ENCODE measurements at regions not wholly inside any gene's neighbourhood (a gene's known extent, or its start where the extent isn't known, plus 50 kb on each side); places are given as distances from the start of the nearest gene placed in this dataset.

DNA sequence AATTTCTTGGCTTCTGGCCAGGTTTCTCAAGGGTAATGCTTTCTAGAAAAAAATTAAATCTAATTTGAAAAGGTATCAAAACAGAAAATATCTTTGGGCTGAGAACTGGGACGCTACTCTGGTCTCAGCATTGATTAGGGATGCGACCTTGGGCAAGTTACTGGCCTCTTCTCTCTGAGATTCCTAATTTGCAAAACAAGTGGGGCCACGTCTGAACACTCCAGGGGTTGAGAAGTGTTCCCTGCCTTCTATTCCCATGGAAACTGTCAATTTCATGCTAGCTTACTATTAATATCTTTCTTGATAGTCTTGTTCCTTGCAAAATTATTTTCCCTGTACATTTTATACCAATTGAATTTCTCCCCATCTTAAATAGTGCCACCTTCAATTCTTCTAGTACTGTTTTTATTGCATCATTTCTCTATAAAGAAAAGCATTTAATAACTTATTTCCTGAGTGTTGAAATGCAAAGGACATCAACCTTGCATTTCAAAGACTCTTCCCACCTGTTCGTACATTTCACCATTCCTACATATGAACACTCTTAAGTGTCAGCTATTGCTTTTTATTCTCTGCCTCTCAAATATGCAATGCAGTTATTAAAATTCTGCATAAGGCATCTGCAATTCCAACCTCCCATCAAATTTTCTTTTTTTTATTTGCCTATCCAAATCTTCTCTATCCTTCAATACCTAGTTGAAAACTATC, 118.3 kb upstream of the DSEL start:
- no peaks in the 10 kb centered on the region for H3K36me3 ChIP-seq (ENCODE audit: insufficient read depth, low read length)
- H4K20me1 ChIP-seq (ENCODE audit: insufficient read depth, low read length) = no peaks in the 10 kb centered on the region
- H3K4me1 ChIP-seq (ENCODE audit: insufficient read depth, low read length, severe bottlenecking) = no peaks in the 10 kb centered on the region
- no peak for TF ChIP-seq EZH2 (IDR thresholded peaks at IDR 0.05; ENCODE audit: borderline replicate concordance, low read length)
- TF ChIP-seq, protein P1, sequence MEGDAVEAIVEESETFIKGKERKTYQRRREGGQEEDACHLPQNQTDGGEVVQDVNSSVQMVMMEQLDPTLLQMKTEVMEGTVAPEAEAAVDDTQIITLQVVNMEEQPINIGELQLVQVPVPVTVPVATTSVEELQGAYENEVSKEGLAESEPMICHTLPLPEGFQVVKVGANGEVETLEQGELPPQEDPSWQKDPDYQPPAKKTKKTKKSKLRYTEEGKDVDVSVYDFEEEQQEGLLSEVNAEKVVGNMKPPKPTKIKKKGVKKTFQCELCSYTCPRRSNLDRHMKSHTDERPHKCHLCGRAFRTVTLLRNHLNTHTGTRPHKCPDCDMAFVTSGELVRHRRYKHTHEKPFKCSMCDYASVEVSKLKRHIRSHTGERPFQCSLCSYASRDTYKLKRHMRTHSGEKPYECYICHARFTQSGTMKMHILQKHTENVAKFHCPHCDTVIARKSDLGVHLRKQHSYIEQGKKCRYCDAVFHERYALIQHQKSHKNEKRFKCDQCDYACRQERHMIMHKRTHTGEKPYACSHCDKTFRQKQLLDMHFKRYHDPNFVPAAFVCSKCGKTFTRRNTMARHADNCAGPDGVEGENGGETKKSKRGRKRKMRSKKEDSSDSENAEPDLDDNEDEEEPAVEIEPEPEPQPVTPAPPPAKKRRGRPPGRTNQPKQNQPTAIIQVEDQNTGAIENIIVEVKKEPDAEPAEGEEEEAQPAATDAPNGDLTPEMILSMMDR (IDR thresholded peaks at IDR 0.05; ENCODE audit: low read length) = no peak
- no peaks in the 10 kb centered on the region for H3K9me2 ChIP-seq (ENCODE audit: low read depth, low read length)
- H3K27me3 ChIP-seq (ENCODE audit: insufficient read depth, low read length) = no peaks in the 10 kb centered on the region
- H3F3A ChIP-seq (ENCODE audit: insufficient read depth, low read length) = no peaks in the 10 kb centered on the region
- H3K27ac ChIP-seq (ENCODE audit: low read depth, low read length, poor library complexity, severe bottlenecking) = no peak overlapping the region
- H3K9me3 ChIP-seq (ENCODE audit: low read length) = no peaks in the 10 kb centered on the region
- H2AFZ ChIP-seq (ENCODE audit: low read length) = no peak overlapping the region
- H3K9ac ChIP-seq (ENCODE audit: low read length) = no peak overlapping the region
- no peak overlapping the region for H3K4me2 ChIP-seq (ENCODE audit: low read length)
- no peak overlapping the region for H3K4me3 ChIP-seq (ENCODE audit: low read depth, low read length, poor library complexity, severe bottlenecking)
- no peaks in the 10 kb centered on the region for H3K79me2 ChIP-seq (ENCODE audit: insufficient read depth, low read length)

GRCh38 chr18:67633939-67634338, 117.4 kb upstream of the DSEL start:
- Histone ChIP-seq H2AFZ (ENCODE audit: low read length) (no peak overlapping the region), H3K9me2 (ENCODE audit: low read depth, low read length) (no peaks in the 10 kb centered on the region), H3K9me3 (ENCODE audit: low read length) (no peaks in the 10 kb centered on the region), H3K4me2 (ENCODE audit: low read length) (no peak overlapping the region), H3K4me1 (ENCODE audit: insufficient read depth, low read length, severe bottlenecking) (no peaks in the 10 kb centered on the region), H4K20me1 (ENCODE audit: insufficient read depth, low read length) (no peaks in the 10 kb centered on the region), H3K9ac (ENCODE audit: low read length) (no peak overlapping the region), H3K36me3 (ENCODE audit: insufficient read depth, low read length) (no peaks in the 10 kb centered on the region), H3K4me3 (ENCODE audit: low read depth, low read length, poor library complexity, severe bottlenecking) (no peak overlapping the region), H3K27me3 (ENCODE audit: insufficient read depth, low read length) (no peaks in the 10 kb centered on the region), H3K27ac (ENCODE audit: low read depth, low read length, poor library complexity, severe bottlenecking) (no peak overlapping the region), H3F3A (ENCODE audit: insufficient read depth, low read length) (no peaks in the 10 kb centered on the region), H3K79me2 (ENCODE audit: insufficient read depth, low read length) (no peaks in the 10 kb centered on the region)
- TF ChIP-seq, protein P1 (IDR thresholded peaks at IDR 0.05; ENCODE audit: low read length) = no peak
- TF ChIP-seq EZH2 (IDR thresholded peaks at IDR 0.05; ENCODE audit: borderline replicate concordance, low read length) = no peak

DNA sequence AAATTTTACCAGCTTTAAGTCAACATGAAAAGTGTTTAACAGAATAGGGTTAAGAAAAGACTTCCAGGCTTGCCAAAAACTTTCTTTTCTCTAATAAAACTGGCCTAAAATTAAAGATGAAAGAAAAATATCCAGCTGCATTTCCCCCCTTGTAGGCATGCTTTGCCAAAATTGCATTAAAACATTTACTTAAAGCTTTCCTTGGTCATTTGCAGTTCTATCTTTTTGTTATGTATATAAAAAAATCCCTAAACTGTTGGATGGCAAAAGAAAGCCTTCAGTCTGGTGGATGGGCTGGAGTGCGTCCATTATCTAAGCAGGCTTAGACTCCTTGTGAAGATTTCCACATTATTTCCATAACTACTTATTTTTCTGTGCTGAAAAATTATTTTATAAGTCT, 105.4 kb upstream of the DSEL start:
- H3K27me3 ChIP-seq (ENCODE audit: insufficient read depth, low read length) = no peaks in the 10 kb centered on the region
- H3K36me3 ChIP-seq (ENCODE audit: insufficient read depth, low read length) = no peaks in the 10 kb centered on the region
- H3K9ac ChIP-seq (ENCODE audit: low read length) = no peak overlapping the region
- H3K4me1 ChIP-seq (ENCODE audit: insufficient read depth, low read length, severe bottlenecking) = no peaks in the 10 kb centered on the region
- no peak overlapping the region for H3K4me2 ChIP-seq (ENCODE audit: low read length)
- no peak overlapping the region for H3K27ac ChIP-seq (ENCODE audit: low read depth, low read length, poor library complexity, severe bottlenecking)
- no peaks in the 10 kb centered on the region for H3K9me2 ChIP-seq (ENCODE audit: low read depth, low read length)
- H3K79me2 ChIP-seq (ENCODE audit: insufficient read depth, low read length) = no peaks in the 10 kb centered on the region
- no peak overlapping the region for H3K4me3 ChIP-seq (ENCODE audit: low read depth, low read length, poor library complexity, severe bottlenecking)
- no peak for TF ChIP-seq EZH2 (IDR thresholded peaks at IDR 0.05; ENCODE audit: borderline replicate concordance, low read length)
- TF ChIP-seq, protein P1 (IDR thresholded peaks at IDR 0.05; ENCODE audit: low read length) = no peak
- no peaks in the 10 kb centered on the region for H4K20me1 ChIP-seq (ENCODE audit: insufficient read depth, low read length)
- H3F3A ChIP-seq (ENCODE audit: insufficient read depth, low read length) = no peaks in the 10 kb centered on the region
- H2AFZ ChIP-seq (ENCODE audit: low read length) = no peak overlapping the region
- no peaks in the 10 kb centered on the region for H3K9me3 ChIP-seq (ENCODE audit: low read length)

Data from OCI-LY1 (cell line).